ENCODE measurements at regions not wholly inside any gene's neighbourhood (a gene's known extent, or its start where the extent isn't known, plus 50 kb on each side); places are given as distances from the start of the nearest gene placed in this dataset.

- no peak overlapping the region for H2AFZ ChIP-seq (ENCODE audit: low read length)
- TF ChIP-seq CTCF (conservative IDR thresholded peaks at IDR 0.05; ENCODE audit: low read length) (peak; percentile 26; the same call in 1 of the 2 replicates), EZH2phosphoT487 (IDR thresholded peaks at IDR 0.05; ENCODE audit: borderline replicate concordance) (no peak)
- no peaks in the 10 kb centered on the region for H3K9me2 ChIP-seq (replicated peaks; ENCODE audit: low read depth, low read length)
- no peaks in the 10 kb centered on the region for H3K4me1 ChIP-seq (ENCODE audit: insufficient read depth, low read length, poor library complexity, severe bottlenecking)
- no peaks in the 10 kb centered on the region for H3K27me3 ChIP-seq (ENCODE audit: insufficient read depth, low read length, poor library complexity, severe bottlenecking)
- H3K9me3 ChIP-seq (ENCODE audit: insufficient read depth, low read depth, low read length), result no peaks in the 10 kb centered on the region
- H3F3A ChIP-seq (ENCODE audit: low read depth), result no peaks in the 10 kb centered on the region
- H4K20me1 ChIP-seq (ENCODE audit: insufficient read depth, low read length, poor library complexity, severe bottlenecking), result no peaks in the 10 kb centered on the region
- H3K9ac ChIP-seq (ENCODE audit: low read depth, low read length, poor library complexity, severe bottlenecking), result no peak overlapping the region
- H3K36me3 ChIP-seq (ENCODE audit: insufficient read depth, low read length), result no peaks in the 10 kb centered on the region
- H3K4me3 ChIP-seq (ENCODE audit: low read length, poor library complexity, severe bottlenecking), result no peak overlapping the region
- no peak overlapping the region for H3K4me2 ChIP-seq (ENCODE audit: low read depth, low read length, poor library complexity, severe bottlenecking)
- no peaks in the 10 kb centered on the region for H3K79me2 ChIP-seq (ENCODE audit: insufficient read depth, low read length)
Observed at GRCh38 chr13:31476753-31477152, 262.6 kb upstream of the RXFP2 start.

- H3K9me3 ChIP-seq (ENCODE audit: insufficient read depth, low read depth, low read length), result no peaks in the 10 kb centered on the region
- no peak overlapping the region for H3K4me2 ChIP-seq (ENCODE audit: low read depth, low read length, poor library complexity, severe bottlenecking)
- H3K9me2 ChIP-seq (replicated peaks; ENCODE audit: low read depth, low read length), result no peaks in the 10 kb centered on the region
- no peaks in the 10 kb centered on the region for H3K27me3 ChIP-seq (ENCODE audit: insufficient read depth, low read length, poor library complexity, severe bottlenecking)
- TF ChIP-seq EZH2phosphoT487 (IDR thresholded peaks at IDR 0.05; ENCODE audit: borderline replicate concordance) (no peak), CTCF (conservative IDR thresholded peaks at IDR 0.05; ENCODE audit: low read length) (no peak)
- no peaks in the 10 kb centered on the region for H3F3A ChIP-seq (ENCODE audit: low read depth)
- no peak overlapping the region for H2AFZ ChIP-seq (ENCODE audit: low read length)
- no peaks in the 10 kb centered on the region for H3K4me1 ChIP-seq (ENCODE audit: insufficient read depth, low read length, poor library complexity, severe bottlenecking)
- H3K9ac ChIP-seq (ENCODE audit: low read depth, low read length, poor library complexity, severe bottlenecking), result no peak overlapping the region
- no peaks in the 10 kb centered on the region for H3K79me2 ChIP-seq (ENCODE audit: insufficient read depth, low read length)
- H4K20me1 ChIP-seq (ENCODE audit: insufficient read depth, low read length, poor library complexity, severe bottlenecking), result no peaks in the 10 kb centered on the region
- no peaks in the 10 kb centered on the region for H3K36me3 ChIP-seq (ENCODE audit: insufficient read depth, low read length)
- no peak overlapping the region for H3K4me3 ChIP-seq (ENCODE audit: low read length, poor library complexity, severe bottlenecking)
Observed at GRCh38 chr13:31477961-31478360, 261.4 kb upstream of the RXFP2 start.

GRCh38 chr13:31485183-31485582, 254.1 kb upstream of the RXFP2 start:
- Histone ChIP-seq H3K79me2 (ENCODE audit: insufficient read depth, low read length) (no peaks in the 10 kb centered on the region), H3K9ac (ENCODE audit: low read depth, low read length, poor library complexity, severe bottlenecking) (no peak overlapping the region), H3K4me1 (ENCODE audit: insufficient read depth, low read length, poor library complexity, severe bottlenecking) (peaks cover 11% of the 10 kb centered on the region), H3K4me3 (ENCODE audit: low read length, poor library complexity, severe bottlenecking) (no peak overlapping the region), H3K36me3 (ENCODE audit: insufficient read depth, low read length) (no peaks in the 10 kb centered on the region), H3K9me3 (ENCODE audit: insufficient read depth, low read depth, low read length) (no peaks in the 10 kb centered on the region), H3K9me2 (replicated peaks; ENCODE audit: low read depth, low read length) (no peaks in the 10 kb centered on the region), H4K20me1 (ENCODE audit: insufficient read depth, low read length, poor library complexity, severe bottlenecking) (no peaks in the 10 kb centered on the region), H3K4me2 (ENCODE audit: low read depth, low read length, poor library complexity, severe bottlenecking) (peak overlapping the region; percentile 48), H2AFZ (ENCODE audit: low read length) (peak overlapping the region; percentile 81), H3K27me3 (ENCODE audit: insufficient read depth, low read length, poor library complexity, severe bottlenecking) (no peaks in the 10 kb centered on the region), H3F3A (ENCODE audit: low read depth) (no peaks in the 10 kb centered on the region)
- TF ChIP-seq CTCF (conservative IDR thresholded peaks at IDR 0.05; ENCODE audit: low read length) (no peak), EZH2phosphoT487 (IDR thresholded peaks at IDR 0.05; ENCODE audit: borderline replicate concordance) (no peak)

Measured in Loucy (cell line).